GM23248 (cell line): ENCODE measurements at regions not wholly inside any gene's neighbourhood (a gene's known extent, or its start where the extent isn't known, plus 50 kb on each side); places are given as distances from the start of the nearest gene placed in this dataset.

ENCODE experiments used
- EZH2 ChIP-seq: fragments of 200-600 bp; sonication (generic); IDR thresholded peaks from 2 replicates; pipeline ENCODE4 v1.6.1; 2018; ENCODE audit warnings: antibody characterized with exemption, mild to moderate bottlenecking; ENCODE audit not compliant: insufficient read depth, poor library complexity, severe bottlenecking
- EZH2phosphoT487 ChIP-seq: fragments of 200-600 bp; sonication (generic); IDR thresholded peaks from 2 replicates; pipeline ENCODE4 v1.6.1; 2018; ENCODE audit warnings: antibody characterized with exemption, moderate library complexity, mild to moderate bottlenecking, low read depth; ENCODE audit not compliant: insufficient read depth

- TF ChIP-seq EZH2, result no peak
- no peak for TF ChIP-seq EZH2phosphoT487
Observed at GRCh38 chr4:24303926-24304325, 280.4 kb downstream of the DHX15 start.
